Suprapubic skin (tissue), 4 donors: ENCODE measurements at regions not wholly inside any gene's neighbourhood (a gene's known extent, or its start where the extent isn't known, plus 50 kb on each side); places are given as distances from the start of the nearest gene placed in this dataset.
"Not testable (repeated sequence)": the region's sequence is repeated elsewhere in the genome, so short reads cannot be mapped to it uniquely, and the experiment has no call there.

Source experiments
- DNase-seq, 2 donors: peaks; one replicate each; pipeline ENCODE4 v3.0.0-alpha.2; 2019; ENCODE audit warnings: low spot score in 2 of 2
- H3K27ac ChIP-seq: fragments of 200-600 bp; sonication (generic); one replicate; pipeline ENCODE4 v1.5.1; 2019
- H3K27me3 ChIP-seq: fragments of 200-600 bp; sonication (generic); one replicate; pipeline ENCODE4 v1.5.1; 2019
- H3K36me3 ChIP-seq: fragments of 200-600 bp; sonication (generic); one replicate; pipeline ENCODE4 v1.5.1; 2019
- H3K4me1 ChIP-seq: fragments of 200-600 bp; sonication (generic); one replicate; pipeline ENCODE4 v1.5.1; 2019
- H3K4me3 ChIP-seq: fragments of 200-600 bp; sonication (generic); one replicate; pipeline ENCODE4 v1.5.1; 2019; ENCODE audit warnings: mild to moderate bottlenecking
- H3K9me3 ChIP-seq: fragments of 200-600 bp; sonication (generic); one replicate; pipeline ENCODE4 v1.5.1; 2019
- EP300 ChIP-seq: sonication (generic); formaldehyde crosslinking; IDR thresholded peaks from one replicate; pipeline ENCODE4 v1.6.1; 2017; ENCODE audit warnings: antibody characterized with exemption
- POLR2A ChIP-seq, 2 donors: fragments of 450-650 bp; IDR thresholded peaks; one replicate each; pipeline ENCODE4 v1.6.1; 2017; ENCODE audit warnings: antibody characterized with exemption in 2 of 2, mild to moderate bottlenecking in 2 of 2, moderate library complexity in 2 of 2
- POLR2AphosphoS5 ChIP-seq, 3 donors: sonication (generic); formaldehyde crosslinking; IDR thresholded peaks; one replicate each; pipeline ENCODE4 v1.6.1; 2017; ENCODE audit warnings: antibody characterized with exemption in 3 of 3
- WGBS: methylation state at CpG from one replicate; pipeline ENCODE4 v1.1.5; 2018; 5-methylcytosine and 5-hydroxymethylcytosine counted together
- TF ChIP-seq, protein P1 (sequence below), 2 donors: fragments of 200-600 bp in 1 of 2; fragments of 450-650 bp in 1 of 2; sonication (generic) in 1 of 2; IDR thresholded peaks; one replicate each; pipeline ENCODE4 v1.5.1; 2016 to 2019; ENCODE audit warnings: antibody characterized with exemption in 2 of 2, mild to moderate bottlenecking in 1 of 2, moderate library complexity in 1 of 2

DNA sequence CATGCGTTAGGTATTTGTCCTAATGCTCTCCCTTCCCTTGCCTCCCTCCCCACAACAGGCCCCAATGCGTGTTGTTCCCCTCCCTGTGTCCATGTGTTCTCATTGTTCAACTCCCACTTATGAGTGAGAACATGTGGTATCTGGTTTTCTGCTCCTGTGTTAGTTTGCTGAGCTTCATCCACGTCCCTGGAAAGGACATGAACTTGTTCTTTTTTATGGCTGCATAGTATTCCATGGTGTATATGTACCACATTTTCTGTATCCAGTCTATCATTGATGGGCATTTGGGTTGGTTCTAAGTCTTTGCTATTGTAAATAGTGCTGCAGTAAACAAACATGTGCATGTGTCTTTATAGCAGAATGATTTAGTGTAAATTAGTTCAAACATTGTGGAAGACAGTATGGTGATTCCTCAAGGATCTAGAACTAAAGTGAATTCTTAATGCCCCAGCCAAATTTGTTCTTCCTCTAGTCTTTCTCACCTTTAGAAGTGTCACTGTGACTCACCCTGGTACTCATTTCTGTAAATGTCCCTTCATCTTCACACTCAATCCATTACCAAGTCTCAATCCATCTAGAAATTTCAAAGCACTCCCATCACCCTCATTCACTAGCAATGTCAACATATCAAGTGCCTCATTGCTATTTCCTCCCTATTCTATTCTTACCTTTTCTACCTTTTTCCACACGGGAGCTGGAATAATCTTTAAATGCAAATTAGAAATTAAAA, 123.9 kb downstream of the MREG start:
- DNase-seq, H3K4me3 ChIP-seq, H3K27ac ChIP-seq, H3K4me1 ChIP-seq, H3K9me3 ChIP-seq, H3K27me3 ChIP-seq, H3K36me3 ChIP-seq: not testable (repeated sequence)
- 87% methylated on average over 4 of the region's 4 CpGs for WGBS

GRCh38 chr2:215888680-215889079, 124.7 kb downstream of the MREG start:
- no peak overlapping the region for H3K27ac ChIP-seq
- WGBS = 19% methylated on average over 2 of the region's 2 CpGs
- H3K4me1 ChIP-seq = no peaks in the 10 kb centered on the region
- H3K36me3 ChIP-seq = no peaks in the 10 kb centered on the region
- no peak for DNase-seq
- no peaks in the 10 kb centered on the region for H3K27me3 ChIP-seq
- H3K9me3 ChIP-seq = no peaks in the 10 kb centered on the region
- TF ChIP-seq, protein P1, sequence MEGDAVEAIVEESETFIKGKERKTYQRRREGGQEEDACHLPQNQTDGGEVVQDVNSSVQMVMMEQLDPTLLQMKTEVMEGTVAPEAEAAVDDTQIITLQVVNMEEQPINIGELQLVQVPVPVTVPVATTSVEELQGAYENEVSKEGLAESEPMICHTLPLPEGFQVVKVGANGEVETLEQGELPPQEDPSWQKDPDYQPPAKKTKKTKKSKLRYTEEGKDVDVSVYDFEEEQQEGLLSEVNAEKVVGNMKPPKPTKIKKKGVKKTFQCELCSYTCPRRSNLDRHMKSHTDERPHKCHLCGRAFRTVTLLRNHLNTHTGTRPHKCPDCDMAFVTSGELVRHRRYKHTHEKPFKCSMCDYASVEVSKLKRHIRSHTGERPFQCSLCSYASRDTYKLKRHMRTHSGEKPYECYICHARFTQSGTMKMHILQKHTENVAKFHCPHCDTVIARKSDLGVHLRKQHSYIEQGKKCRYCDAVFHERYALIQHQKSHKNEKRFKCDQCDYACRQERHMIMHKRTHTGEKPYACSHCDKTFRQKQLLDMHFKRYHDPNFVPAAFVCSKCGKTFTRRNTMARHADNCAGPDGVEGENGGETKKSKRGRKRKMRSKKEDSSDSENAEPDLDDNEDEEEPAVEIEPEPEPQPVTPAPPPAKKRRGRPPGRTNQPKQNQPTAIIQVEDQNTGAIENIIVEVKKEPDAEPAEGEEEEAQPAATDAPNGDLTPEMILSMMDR (IDR thresholded peaks at IDR 0.05) = no peak
- TF ChIP-seq POLR2AphosphoS5 (IDR thresholded peaks at IDR 0.05) = no peak
- TF ChIP-seq EP300 = no peak
- no peak for TF ChIP-seq POLR2A (IDR thresholded peaks at IDR 0.05)
- no peak overlapping the region for H3K4me3 ChIP-seq

DNA sequence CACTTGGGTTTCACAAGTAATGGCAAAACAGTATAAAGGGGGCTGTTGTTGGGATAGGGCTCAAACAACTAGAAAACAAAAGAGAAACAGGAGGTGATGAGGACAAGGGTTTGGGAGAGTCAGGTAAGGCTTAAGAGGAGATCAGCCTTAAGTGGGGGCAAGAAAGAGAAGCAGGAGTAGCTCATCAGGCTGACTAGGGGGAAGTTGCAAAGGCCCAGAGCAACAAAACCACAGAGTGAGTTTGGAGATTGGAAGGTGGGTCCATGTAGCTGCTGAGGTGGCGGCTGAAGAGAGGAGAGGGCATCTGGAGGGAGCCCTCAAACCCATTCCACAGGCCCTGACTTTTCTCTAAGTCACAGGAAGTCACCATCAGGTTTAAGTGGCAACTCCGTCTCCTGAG, 126.0 kb downstream of the MREG start:
- WGBS = 38% methylated on average over 2 of the region's 2 CpGs
- H3K27ac ChIP-seq = no peak overlapping the region
- no peaks in the 10 kb centered on the region for H3K27me3 ChIP-seq

DNA sequence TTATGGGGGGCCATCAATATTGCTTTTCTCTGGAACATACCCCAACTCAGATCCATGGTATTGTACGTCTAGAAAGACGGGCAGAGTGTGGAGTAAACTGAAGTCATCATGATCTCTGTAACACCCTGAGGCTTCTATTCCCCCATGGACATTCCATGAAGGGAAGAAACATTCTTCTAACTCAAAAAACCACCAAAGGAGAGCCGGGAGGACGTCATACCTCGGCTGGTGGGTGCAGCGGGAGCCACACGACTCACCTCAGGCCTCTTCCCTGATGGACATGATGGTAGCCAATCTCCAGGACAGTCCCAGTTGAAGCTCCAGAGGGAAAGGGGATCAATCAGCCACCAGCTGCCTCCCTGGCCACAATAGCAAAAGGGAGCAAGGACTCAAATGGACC, 127.3 kb downstream of the MREG start:
- Histone ChIP-seq H3K27ac (no peak overlapping the region), H3K4me3 (no peak overlapping the region), H3K9me3 (no peaks in the 10 kb centered on the region), H3K27me3 (no peaks in the 10 kb centered on the region), H3K4me1 (no peaks in the 10 kb centered on the region), H3K36me3 (no peaks in the 10 kb centered on the region)
- DNase-seq = no peak
- TF ChIP-seq POLR2AphosphoS5 (IDR thresholded peaks at IDR 0.05) (no peak), POLR2A (IDR thresholded peaks at IDR 0.05) (no peak), EP300 (no peak)
- TF ChIP-seq, protein P1 (IDR thresholded peaks at IDR 0.05) = no peak
- WGBS = 92% methylated on average over 7 of the region's 7 CpGs

More for the DNA sequence above, 126.0 kb downstream of the MREG start:
- Histone ChIP-seq H3K9me3 (no peaks in the 10 kb centered on the region), H3K4me1 (no peaks in the 10 kb centered on the region), H3K4me3 (no peak overlapping the region), H3K36me3 (no peaks in the 10 kb centered on the region)
- TF ChIP-seq, protein P1 (IDR thresholded peaks at IDR 0.05) = no peak
- no peak for TF ChIP-seq EP300
- no peak for TF ChIP-seq POLR2AphosphoS5 (IDR thresholded peaks at IDR 0.05)
- no peak for TF ChIP-seq POLR2A (IDR thresholded peaks at IDR 0.05)
- no peak for DNase-seq

- TF ChIP-seq, protein P1 (IDR thresholded peaks at IDR 0.05) = no peak
- TF ChIP-seq POLR2A (IDR thresholded peaks at IDR 0.05) (no peak), POLR2AphosphoS5 (IDR thresholded peaks at IDR 0.05) (no peak), EP300 (no peak)
- H3K27me3 ChIP-seq = no peaks in the 10 kb centered on the region
- no peak overlapping the region for H3K27ac ChIP-seq
- DNase-seq = no peak
- H3K4me1 ChIP-seq = no peaks in the 10 kb centered on the region
- no peak overlapping the region for H3K4me3 ChIP-seq
- H3K36me3 ChIP-seq = no peaks in the 10 kb centered on the region
- no peaks in the 10 kb centered on the region for H3K9me3 ChIP-seq
- 56% methylated on average over 2 of the region's 2 CpGs for WGBS
Measured at GRCh38 chr2:215885536-215885935, 127.8 kb downstream of the MREG start.
